ENCODE measurements at regions not wholly inside any gene's neighbourhood (a gene's known extent, or its start where the extent isn't known, plus 50 kb on each side); places are given as distances from the start of the nearest gene placed in this dataset.

- DNase-seq = no peak
Measured at GRCh38 chr1:5595531-5596170, 396.6 kb downstream of the NPHP4 start.

GRCh38 chr1:5594056-5594956 is 397.9 kb downstream of the NPHP4 start:
- no peak for DNase-seq

- DNase-seq = no peak
Measured at GRCh38 chr1:5590717-5591116, 401.5 kb downstream of the NPHP4 start.

GRCh38 chr1:5586629-5587028 is 405.6 kb downstream of the NPHP4 start:
- DNase-seq = no peak

GRCh38 chr1:5585256-5585655 is 407.0 kb downstream of the NPHP4 start:
- DNase-seq = no peak

- no peak for DNase-seq
Measured at GRCh38 chr1:5580926-5581325, 411.3 kb downstream of the NPHP4 start.

- DNase-seq = no peak
Measured at GRCh38 chr1:5579966-5580365, 412.3 kb downstream of the NPHP4 start.

GRCh38 chr1:5578690-5579089 is 413.5 kb downstream of the NPHP4 start:
- no peak for DNase-seq

GRCh38 chr1:5577255-5578040 is 414.8 kb downstream of the NPHP4 start:
- DNase-seq = no peak

GRCh38 chr1:5576673-5577065 is 415.6 kb downstream of the NPHP4 start:
- no peak for DNase-seq

GRCh38 chr1:5576011-5576672 is 416.1 kb downstream of the NPHP4 start:
- DNase-seq = no peak

GRCh38 chr1:5575396-5575940 is 416.8 kb downstream of the NPHP4 start:
- no peak for DNase-seq

- DNase-seq = no peak
Measured at GRCh38 chr1:5574641-5575040, 417.6 kb downstream of the NPHP4 start.

GRCh38 chr1:5572794-5573193 is 419.4 kb downstream of the NPHP4 start:
- DNase-seq = no peak

GRCh38 chr1:5571861-5572401 is 420.3 kb downstream of the NPHP4 start:
- no peak for DNase-seq

- no peak for DNase-seq
Measured at GRCh38 chr1:5571438-5571837, 420.8 kb downstream of the NPHP4 start.

- DNase-seq = no peak
Measured at GRCh38 chr1:5570931-5571330, 421.3 kb downstream of the NPHP4 start.

GRCh38 chr1:5568321-5568720 is 423.9 kb downstream of the NPHP4 start:
- DNase-seq = no peak

GRCh38 chr1:5567839-5568238 is 424.4 kb downstream of the NPHP4 start:
- DNase-seq = no peak

GRCh38 chr1:5566924-5567323 is 425.3 kb downstream of the NPHP4 start:
- no peak for DNase-seq

GRCh38 chr1:5565281-5566125 is 426.7 kb downstream of the NPHP4 start:
- no peak for DNase-seq
